ENCODE measurements at regions not wholly inside any gene's neighbourhood (a gene's known extent, or its start where the extent isn't known, plus 50 kb on each side); places are given as distances from the start of the nearest gene placed in this dataset.

- TF ChIP-seq POLR2A (IDR thresholded peaks at IDR 0.05; ENCODE audit: borderline replicate concordance, extremely low read depth, insufficient read depth, insufficient read length), result no peak
- no peak for TF ChIP-seq CTCF (IDR thresholded peaks at IDR 0.05 in 2 of 3, conservative IDR thresholded peaks at IDR 0.05 in 1 of 3; ENCODE audit: borderline replicate concordance in 1 of 3, insufficient read depth in 1 of 3, low read depth in 2 of 3, low read length in 2 of 3)
- TF ChIP-seq MAX (IDR thresholded peaks at IDR 0.05), result no peak
- no peak for TF ChIP-seq EZH2 (IDR thresholded peaks at IDR 0.05)
- no peak for TF ChIP-seq CBX3 (IDR thresholded peaks at IDR 0.05; ENCODE audit: low read depth)
- TF ChIP-seq JUND (IDR thresholded peaks at IDR 0.05), result no peak
- TF ChIP-seq POLR2AphosphoS5 (IDR thresholded peaks at IDR 0.05; ENCODE audit: low read depth, low read length), result no peak
- TF ChIP-seq CEBPB (IDR thresholded peaks at IDR 0.05; ENCODE audit: low read depth), result no peak
- no peak for TF ChIP-seq ZBTB33 (IDR thresholded peaks at IDR 0.05; ENCODE audit: extremely low read depth, insufficient replicate concordance, low read length)
- TF ChIP-seq REST (IDR thresholded peaks at IDR 0.05; ENCODE audit: low read depth), result no peak
- no peak for TF ChIP-seq FOSL1 (IDR thresholded peaks at IDR 0.05; ENCODE audit: low read depth)
- TF ChIP-seq SRF (IDR thresholded peaks at IDR 0.05; ENCODE audit: low read depth), result no peak
Observed at GRCh38 chr2:12096788-12097449, 350.5 kb downstream of the LPIN1 start.
